K562 (cell line): ENCODE measurements at regions not wholly inside any gene's neighbourhood (a gene's known extent, or its start where the extent isn't known, plus 50 kb on each side); places are given as distances from the start of the nearest gene placed in this dataset.

Experiments
- ATAC-seq: fragments of 200-7000 bp; cut with Tn5 transposase; 3 replicates; pipeline ENCODE4 v1.9.1; 2020; ENCODE audit warnings: moderate library complexity
- BruUV-seq: library from RNA; stranded (reverse); fragments of 400-500 nt; replicated peaks from 2 replicates; lab custom pipeline; 2021; lab: Mats Ljungman, UMichigan
- CTCF ChIA-PET: fragments of 300-600 bp; formaldehyde crosslinking; extraction: SDS; loops from one replicate; lab custom pipeline; 2021; ENCODE audit warnings: low intra/inter-chr PET ratio; lab: Yijun Ruan, JAX
- POLR2A ChIA-PET: fragments of 300-600, 350-650 bp; sonication (Branson Sonifier 250); formaldehyde crosslinking; extraction: SDS; loops from one replicate; lab custom pipeline; 2021; ENCODE audit warnings: antibody characterized with exemption, inconsistent platforms; lab: Yijun Ruan, JAX
- DNase-seq, 4 experiments: peaks; one replicate each; pipeline versions ENCODE4 v3.0.0 to v3.0.0-alpha.2; 2011 to 2018; ENCODE audit warnings: low spot score in 3 of 4, mixed read lengths in 3 of 4; ENCODE audit errors: extremely low read depth in 1 of 4
- FAIRE-seq: peaks from 2 replicates; lab custom pipeline; 2011; peaks lifted over from hg19 to GRCh38; lab: Jason Lieb, UNC
- H2AFZ ChIP-seq: 2 replicates; pipeline ENCODE4 v1.6.0; 2011; ENCODE audit warnings: low read depth, low read length, control low read depth, inconsistent platforms
- H3K27ac ChIP-seq: fragments of 200-600 bp; 3 replicates; pipeline ENCODE4 v1.8.0; 2011; ENCODE audit warnings: low read depth, mild to moderate bottlenecking, control low read depth, inconsistent platforms, low read length, moderate library complexity, mixed read lengths; ENCODE audit errors: extremely low read depth
- H3K27me3 ChIP-seq, 2 experiments: fragments of 300-600 bp in 1 of 2; 2 replicates in 1 of 2; 3 replicates in 1 of 2; pipeline versions ENCODE4 v1.6.0 to v1.8.0; 2011; ENCODE audit warnings: inconsistent platforms in 2 of 2, low read length in 2 of 2, mild to moderate bottlenecking in 1 of 2, mixed read lengths in 1 of 2, moderate library complexity in 1 of 2; ENCODE audit not compliant: control insufficient read depth in 2 of 2, insufficient read depth in 2 of 2
- H3K36me3 ChIP-seq: fragments of 300-600 bp; 3 replicates; pipeline ENCODE4 v1.8.0; 2011; ENCODE audit warnings: mild to moderate bottlenecking, low read length, inconsistent platforms; ENCODE audit not compliant: control insufficient read depth, insufficient read depth
- H3K4me1 ChIP-seq, 2 experiments: fragments of 200-600 bp in 1 of 2; replicated peaks in 1 of 2; 2 replicates in 1 of 2; 3 replicates in 1 of 2; pipeline versions ENCODE4 v1.5.1 to v1.8.0; 2011; ENCODE audit warnings: inconsistent platforms in 2 of 2, low read length in 2 of 2, mild to moderate bottlenecking in 1 of 2, mixed read lengths in 1 of 2, moderate library complexity in 1 of 2; ENCODE audit not compliant: control insufficient read depth in 2 of 2, insufficient read depth in 2 of 2
- H3K4me2 ChIP-seq: 2 replicates; pipeline ENCODE4 v1.6.1; 2011; ENCODE audit warnings: low read length, control low read depth, inconsistent platforms, mixed read lengths; ENCODE audit not compliant: insufficient read depth
- H3K4me3 ChIP-seq: fragments of 200-600 bp; sonication (generic), shearing (Covaris generic); 2 replicates; pipeline ENCODE4 v1.5.1; 2016; ENCODE audit warnings: control low read depth, inconsistent platforms
- H3K79me2 ChIP-seq: fragments of 200-600 bp; 3 replicates; pipeline ENCODE4 v1.8.0; 2011; ENCODE audit warnings: low read length, inconsistent platforms; ENCODE audit not compliant: control insufficient read depth, insufficient read depth
- H3K9ac ChIP-seq, 2 experiments: 2 replicates each; pipeline versions ENCODE4 v1.6.0 to v1.6.1; 2011; ENCODE audit warnings: low read depth in 2 of 2, low read length in 2 of 2, control low read depth in 1 of 2, inconsistent platforms in 1 of 2, mild to moderate bottlenecking in 1 of 2, mixed read lengths in 1 of 2; ENCODE audit not compliant: insufficient read depth in 1 of 2
- H3K9me1 ChIP-seq: one replicate; pipeline ENCODE4 v1.6.0; 2011; ENCODE audit warnings: inconsistent platforms, mild to moderate bottlenecking, low read length, moderate library complexity; ENCODE audit not compliant: control insufficient read depth, insufficient read depth
- H3K9me3 ChIP-seq: replicated peaks from 2 replicates; pipeline ENCODE4 v1.5.1; 2011; ENCODE audit warnings: low read depth, low read length, inconsistent platforms; ENCODE audit not compliant: control insufficient read depth, insufficient read depth
- H4K20me1 ChIP-seq: replicated peaks from 2 replicates; pipeline ENCODE4 v1.6.1; 2011; ENCODE audit warnings: low read length, inconsistent platforms, mixed read lengths; ENCODE audit not compliant: control insufficient read depth, insufficient read depth
- ARNT ChIP-seq, 2 experiments: fragments of 450-650 bp; IDR thresholded peaks; 2 replicates each; pipeline ENCODE4 v1.6.1; 2016; ENCODE audit warnings: mild to moderate bottlenecking in 1 of 2
- GTF2E2 ChIP-seq: fragments of 200-800 bp; sonication (Bioruptor generic); IDR thresholded peaks from 2 replicates; pipeline ENCODE4 v1.6.1; 2016; ENCODE audit warnings: missing genetic modification characterization, missing compliant biosample characterization
- KLF10 ChIP-seq: fragments of 250-450 bp; sonication (Bioruptor Pico); IDR thresholded peaks from 2 replicates; pipeline ENCODE4 v1.6.1; 2021; ENCODE audit warnings: matching md5 sums
- KLF13 ChIP-seq: fragments of 450-650 bp; IDR thresholded peaks from 2 replicates; pipeline ENCODE4 v1.6.1; 2016; ENCODE audit warnings: missing genetic modification characterization, low read depth, mild to moderate bottlenecking, missing compliant biosample characterization, moderate library complexity, borderline replicate concordance
- MAZ ChIP-seq, 2 experiments: fragments of 450-650 bp in 1 of 2; sonication (generic) in 1 of 2; formaldehyde crosslinking; IDR thresholded peaks in 1 of 2; conservative IDR thresholded peaks in 1 of 2; 2 replicates each; pipeline versions ENCODE4 v1.4.0 to v1.5.0; 2020; ENCODE audit warnings: mild to moderate bottlenecking in 1 of 2, missing genetic modification reagents in 1 of 2
- NCOA2 ChIP-seq, 2 experiments: fragments of 450-650 bp; IDR thresholded peaks; 2 replicates each; pipeline ENCODE4 v1.6.1; 2018; ENCODE audit warnings: mild to moderate bottlenecking in 2 of 2, moderate library complexity in 1 of 2; ENCODE audit not compliant: partially characterized antibody in 2 of 2
- NRF1 ChIP-seq, 2 experiments: fragments of 450-650 bp; IDR thresholded peaks in 1 of 2; conservative IDR thresholded peaks in 1 of 2; 2 replicates each; pipeline ENCODE4 v1.6.1; 2014; ENCODE audit warnings: mild to moderate bottlenecking in 2 of 2
- PHTF2 ChIP-seq: fragments of 250-450 bp; sonication (Bioruptor Pico); IDR thresholded peaks from 2 replicates; pipeline ENCODE4 v1.5.0; 2021; ENCODE audit warnings: mild to moderate bottlenecking
- SRSF9 ChIP-seq: fragments of 200-400 bp; formaldehyde crosslinking; IDR thresholded peaks from 2 replicates; pipeline ENCODE4 v1.6.1; 2017; ENCODE audit warnings: low read depth, low read length, borderline replicate concordance
- ZEB2 ChIP-seq: fragments of 450-650 bp; IDR thresholded peaks from 2 replicates; pipeline ENCODE4 v1.6.1; 2016
- ZFPM2 ChIP-seq: fragments of 250-450 bp; sonication (Bioruptor Pico); IDR thresholded peaks from 2 replicates; pipeline ENCODE4 v1.5.1; 2022; ENCODE audit warnings: mild to moderate bottlenecking
- ZNF3 ChIP-seq: fragments of 250-450 bp; sonication (Bioruptor Pico); IDR thresholded peaks from 2 replicates; pipeline ENCODE4 v1.5.0; 2021; ENCODE audit warnings: mild to moderate bottlenecking, moderate library complexity
- ZNF431 ChIP-seq: sonication (generic); formaldehyde crosslinking; IDR thresholded peaks from 2 replicates; pipeline ENCODE4 v1.8.0; 2022; ENCODE audit warnings: mild to moderate bottlenecking, missing genetic modification reagents
- WGBS: fragments of 100-300 bp; shearing (Covaris generic); methylation state at CpG from one replicate; pipeline ENCODE4 v1.1.6; 2016; ENCODE audit warnings: low coverage, mixed read lengths; ENCODE audit not compliant: insufficient coverage; ENCODE audit errors: missing lambda C conversion rate; 5-methylcytosine and 5-hydroxymethylcytosine counted together
- in situ Hi-C: fragments of 300-500 bp; cut with MboI; formaldehyde crosslinking; loops from 4 replicates; pipeline ENCODE4 v1.15.0; 2018; ENCODE audit warnings: inconsistent platforms, mixed read lengths
- intact Hi-C: fragments of 100-400 bp; cut with micrococcal nuclease; formaldehyde crosslinking; loops from 2 replicates; pipeline ENCODE4 v1.14.2; 2022
- TF ChIP-seq, protein P1 (sequence below): fragments of 450-650 bp; IDR thresholded peaks from 2 replicates; pipeline ENCODE4 v1.6.1; 2016; ENCODE audit warnings: low read depth

DNA sequence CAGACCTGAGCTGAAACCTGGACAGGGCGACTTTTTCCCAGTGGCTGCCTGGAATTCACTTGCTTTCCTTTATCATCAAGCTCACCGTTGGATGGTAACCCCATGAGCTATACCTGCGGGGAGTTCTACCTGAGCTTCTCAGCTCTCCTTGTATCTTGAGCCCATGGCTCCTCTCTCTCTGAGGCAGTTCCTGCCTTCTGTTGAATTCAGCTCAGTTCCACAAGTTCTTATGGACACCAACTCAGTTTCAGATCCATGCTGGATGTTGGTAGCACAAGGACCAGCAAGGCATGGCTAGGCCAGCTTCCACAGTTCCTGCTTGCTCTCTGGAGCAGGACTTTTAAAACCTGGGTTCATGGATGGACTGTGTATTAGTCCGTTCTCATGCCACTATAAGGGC lies 58.3 kb upstream of the AMPD3 start:
- Histone ChIP-seq H3K9ac (no peak overlapping the region), H3K27me3 (peaks cover 16 to 39% of the 10 kb centered on the region in 2 experiments), H3K4me3 (no peak overlapping the region), H3K9me1 (no peaks in the 10 kb centered on the region), H3K9me3 (no peaks in the 10 kb centered on the region), H3K27ac (no peak overlapping the region), H3K4me1 (no peaks in the 10 kb centered on the region; a peak in 2 of 5 replicates), H3K79me2 (no peaks in the 10 kb centered on the region), H3K36me3 (no peaks in the 10 kb centered on the region), H3K4me2 (no peak overlapping the region), H2AFZ (no peak overlapping the region), H4K20me1 (no peaks in the 10 kb centered on the region)
- ChIA-PET POLR2A (interaction anchor here (0.6 to 1.4 kb wide), 2 partner anchors 10 to 332 kb away, joined by 3 read pairs; no protein-coding TSS in a partner anchor), CTCF (no interaction called here)
- DNase-seq (no peak), FAIRE-seq (no peak), ATAC-seq (no peak)
- no TSS peak for BruUV-seq
- in situ Hi-C loops (no loop called here), intact Hi-C loops (no loop called here)
- 0% methylated on average over 4 of the region's 4 CpGs for WGBS
- no peak for TF ChIP-seq KLF13 (tag)
- TF ChIP-seq, protein P1, sequence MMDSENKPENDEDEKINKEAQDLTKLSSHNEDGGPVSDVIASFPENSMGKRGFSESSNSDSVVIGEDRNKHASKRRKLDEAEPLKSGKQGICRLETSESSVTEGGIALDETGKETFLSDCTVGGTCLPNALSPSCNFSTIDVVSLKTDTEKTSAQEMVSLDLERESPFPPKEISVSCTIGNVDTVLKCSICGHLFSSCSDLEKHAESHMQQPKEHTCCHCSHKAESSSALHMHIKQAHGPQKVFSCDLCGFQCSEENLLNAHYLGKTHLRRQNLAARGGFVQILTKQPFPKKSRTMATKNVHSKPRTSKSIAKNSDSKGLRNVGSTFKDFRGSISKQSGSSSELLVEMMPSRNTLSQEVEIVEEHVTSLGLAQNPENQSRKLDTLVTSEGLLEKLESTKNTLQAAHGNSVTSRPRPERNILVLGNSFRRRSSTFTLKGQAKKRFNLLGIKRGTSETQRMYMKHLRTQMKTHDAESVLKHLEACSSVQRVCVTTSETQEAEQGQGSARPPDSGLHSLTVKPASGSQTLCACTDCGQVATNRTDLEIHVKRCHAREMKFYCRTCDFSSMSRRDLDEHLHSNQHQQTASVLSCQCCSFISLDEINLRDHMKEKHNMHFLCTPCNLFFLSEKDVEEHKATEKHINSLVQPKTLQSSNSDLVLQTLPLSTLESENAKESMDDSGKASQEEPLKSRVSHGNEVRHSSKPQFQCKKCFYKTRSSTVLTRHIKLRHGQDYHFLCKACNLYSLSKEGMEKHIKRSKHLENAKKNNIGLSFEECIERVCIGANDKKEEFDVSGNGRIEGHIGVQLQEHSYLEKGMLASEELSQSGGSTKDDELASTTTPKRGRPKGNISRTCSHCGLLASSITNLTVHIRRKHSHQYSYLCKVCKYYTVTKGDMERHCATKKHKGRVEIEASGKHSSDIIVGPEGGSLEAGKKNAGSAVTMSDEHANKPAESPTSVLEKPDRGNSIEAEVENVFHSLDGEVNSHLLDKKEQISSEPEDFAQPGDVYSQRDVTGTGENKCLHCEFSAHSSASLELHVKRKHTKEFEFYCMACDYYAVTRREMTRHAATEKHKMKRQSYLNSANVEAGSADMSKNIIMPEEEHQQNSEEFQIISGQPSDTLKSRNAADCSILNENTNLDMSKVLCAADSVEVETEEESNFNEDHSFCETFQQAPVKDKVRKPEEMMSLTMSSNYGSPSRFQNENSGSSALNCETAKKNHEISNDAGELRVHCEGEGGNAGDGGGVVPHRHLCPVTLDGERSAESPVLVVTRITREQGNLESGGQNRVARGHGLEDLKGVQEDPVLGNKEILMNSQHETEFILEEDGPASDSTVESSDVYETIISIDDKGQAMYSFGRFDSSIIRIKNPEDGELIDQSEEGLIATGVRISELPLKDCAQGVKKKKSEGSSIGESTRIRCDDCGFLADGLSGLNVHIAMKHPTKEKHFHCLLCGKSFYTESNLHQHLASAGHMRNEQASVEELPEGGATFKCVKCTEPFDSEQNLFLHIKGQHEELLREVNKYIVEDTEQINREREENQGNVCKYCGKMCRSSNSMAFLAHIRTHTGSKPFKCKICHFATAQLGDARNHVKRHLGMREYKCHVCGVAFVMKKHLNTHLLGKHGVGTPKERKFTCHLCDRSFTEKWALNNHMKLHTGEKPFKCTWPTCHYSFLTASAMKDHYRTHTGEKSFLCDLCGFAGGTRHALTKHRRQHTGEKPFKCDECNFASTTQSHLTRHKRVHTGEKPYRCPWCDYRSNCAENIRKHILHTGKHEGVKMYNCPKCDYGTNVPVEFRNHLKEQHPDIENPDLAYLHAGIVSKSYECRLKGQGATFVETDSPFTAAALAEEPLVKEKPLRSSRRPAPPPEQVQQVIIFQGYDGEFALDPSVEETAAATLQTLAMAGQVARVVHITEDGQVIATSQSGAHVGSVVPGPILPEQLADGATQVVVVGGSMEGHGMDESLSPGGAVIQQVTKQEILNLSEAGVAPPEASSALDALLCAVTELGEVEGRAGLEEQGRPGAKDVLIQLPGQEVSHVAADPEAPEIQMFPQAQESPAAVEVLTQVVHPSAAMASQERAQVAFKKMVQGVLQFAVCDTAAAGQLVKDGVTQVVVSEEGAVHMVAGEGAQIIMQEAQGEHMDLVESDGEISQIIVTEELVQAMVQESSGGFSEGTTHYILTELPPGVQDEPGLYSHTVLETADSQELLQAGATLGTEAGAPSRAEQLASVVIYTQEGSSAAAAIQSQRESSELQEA: no peak
- TF ChIP-seq ZFPM2 (CRISPR knock-in tag): no peak
- no peak for TF ChIP-seq MAZ (CRISPR knock-in tag; conservative IDR thresholded peaks at IDR 0.05 in 1 of 2, IDR thresholded peaks at IDR 0.05 in 1 of 2)
- no peak for TF ChIP-seq ZEB2
- no peak for TF ChIP-seq GTF2E2 (tag)
- TF ChIP-seq PHTF2 (CRISPR knock-in tag): no peak
- no peak for TF ChIP-seq NRF1 (conservative IDR thresholded peaks at IDR 0.05 in 1 of 2, IDR thresholded peaks at IDR 0.05 in 1 of 2)
- no peak for TF ChIP-seq ARNT (IDR thresholded peaks at IDR 0.05)
- TF ChIP-seq ZNF431 (CRISPR knock-in tag): no peak
- no peak for TF ChIP-seq ZNF3 (CRISPR knock-in tag)
- no peak for TF ChIP-seq SRSF9
- TF ChIP-seq NCOA2 (IDR thresholded peaks at IDR 0.05; ENCODE audit: partially characterized antibody in 2 of 2): no peak
- TF ChIP-seq KLF10 (CRISPR knock-in tag): no peak
